ENCODE measurements at regions not wholly inside any gene's neighbourhood (a gene's known extent, or its start where the extent isn't known, plus 50 kb on each side); places are given as distances from the start of the nearest gene placed in this dataset.

- no peak for TF ChIP-seq CTCF (IDR thresholded peaks at IDR 0.05; ENCODE audit: low read length)
- TF ChIP-seq EZH2 (IDR thresholded peaks at IDR 0.05; ENCODE audit: borderline replicate concordance, low read length) = no peak
Observed at GRCh38 chr12:100043631-100044030, 58.9 kb upstream of the ANKS1B start.

Measured in OCI-LY1 (cell line).